ENCODE measurements at regions not wholly inside any gene's neighbourhood (a gene's known extent, or its start where the extent isn't known, plus 50 kb on each side); places are given as distances from the start of the nearest gene placed in this dataset.
"Not testable (repeated sequence)": the region's sequence is repeated elsewhere in the genome, so short reads cannot be mapped to it uniquely, and the experiment has no call there.

DNA sequence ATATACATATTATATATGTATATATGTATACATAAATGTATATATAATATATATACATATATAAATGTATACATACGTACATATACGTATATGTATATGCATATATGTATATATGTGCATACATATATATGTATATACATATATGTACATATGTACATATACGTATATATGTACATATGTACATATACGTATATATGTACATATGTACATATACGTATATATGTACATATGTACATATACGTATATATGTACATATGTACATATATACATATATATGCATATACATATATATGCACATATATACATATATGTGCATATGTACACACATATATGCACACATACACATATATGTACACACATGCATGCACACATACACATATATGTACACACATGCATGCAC is 627.3 kb upstream of the LRRTM1 start:
- DNase-seq (ENCODE audit: low read depth in 4 of 4, low spot score in 3 of 4), result not testable (repeated sequence)

DNA sequence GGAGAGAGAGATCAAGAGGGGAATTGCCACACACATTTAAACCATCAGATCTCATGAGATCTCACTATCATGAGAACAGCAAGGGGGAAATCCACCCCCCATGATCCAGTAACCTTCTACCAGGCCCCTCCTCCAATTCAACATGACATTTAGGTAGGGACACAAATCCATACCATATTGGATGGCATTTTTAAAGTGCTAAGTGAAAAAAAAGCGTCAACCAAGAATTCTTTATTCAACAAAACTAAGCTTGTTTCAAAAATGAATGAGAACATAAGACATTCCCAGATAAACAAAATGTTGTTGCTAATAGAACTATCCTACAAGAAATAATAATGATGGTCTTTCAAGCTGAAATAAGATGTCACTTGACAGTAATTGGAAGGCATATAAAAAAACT is 626.2 kb upstream of the LRRTM1 start:
- DNase-seq (ENCODE audit: low read depth in 4 of 4, low spot score in 3 of 4), result no peak

DNA sequence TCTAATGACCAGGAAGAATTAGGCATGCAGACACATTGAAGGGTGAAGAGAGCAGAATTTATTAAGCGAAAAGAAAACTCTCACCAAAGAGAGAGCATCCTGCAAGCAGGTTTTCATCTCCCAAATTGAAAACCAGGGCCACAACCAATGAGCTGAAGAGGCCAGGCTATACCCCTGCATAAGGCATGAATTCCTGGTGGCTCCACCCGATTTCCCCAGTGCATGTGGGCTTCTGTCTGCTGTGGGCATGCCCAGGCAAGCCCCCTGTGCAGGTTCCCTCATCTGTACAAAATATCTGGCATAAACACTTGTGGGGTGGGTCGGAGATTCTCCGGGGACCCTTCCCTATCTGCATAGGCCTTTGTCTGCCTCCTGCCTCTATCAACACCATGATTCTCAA is 621.6 kb upstream of the LRRTM1 start:
- no peak for DNase-seq (ENCODE audit: low read depth in 4 of 4, low spot score in 3 of 4)

DNA sequence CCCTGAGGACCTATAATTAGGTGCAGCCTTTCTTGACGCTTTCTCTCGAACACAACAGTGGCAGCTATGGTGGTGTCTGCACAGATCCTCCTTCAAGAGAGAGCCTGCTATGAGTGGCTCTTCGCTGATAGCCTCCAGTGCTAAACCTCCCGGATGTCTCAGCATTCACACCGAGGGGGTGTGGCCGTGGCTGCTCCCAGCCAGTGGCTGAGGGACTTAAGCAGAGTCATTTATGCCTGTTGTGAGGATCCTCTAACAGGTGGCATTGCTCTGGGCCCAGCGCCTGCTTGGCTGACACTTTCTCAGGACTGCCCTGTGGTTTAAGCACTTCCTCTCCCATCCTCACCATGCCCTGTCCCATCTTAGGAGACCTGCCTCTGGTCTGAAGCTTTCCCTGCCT is 592.0 kb upstream of the LRRTM1 start:
- DNase-seq (ENCODE audit: low read depth in 4 of 4, low spot score in 3 of 4), result no peak

DNA sequence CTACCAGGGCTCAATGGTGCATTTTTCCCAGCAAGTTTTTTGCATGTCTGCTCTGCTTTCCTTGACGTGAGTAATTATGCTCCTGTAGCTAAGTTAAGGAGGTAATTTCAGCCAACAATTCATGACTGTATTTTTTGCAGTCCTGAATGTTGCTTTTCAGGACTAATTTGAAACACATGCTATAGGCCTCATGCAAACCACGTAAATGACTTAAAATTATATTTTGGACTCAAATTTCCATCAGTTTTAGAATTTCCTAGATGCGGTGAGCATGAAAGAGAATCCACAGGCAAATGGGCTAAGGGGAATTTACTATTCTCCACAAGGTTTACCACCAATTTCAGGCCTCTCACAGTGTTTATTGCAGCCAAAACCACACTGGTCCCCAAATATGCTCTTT is 589.9 kb upstream of the LRRTM1 start:
- DNase-seq (ENCODE audit: low read depth in 4 of 4, low spot score in 3 of 4), result no peak

DNA sequence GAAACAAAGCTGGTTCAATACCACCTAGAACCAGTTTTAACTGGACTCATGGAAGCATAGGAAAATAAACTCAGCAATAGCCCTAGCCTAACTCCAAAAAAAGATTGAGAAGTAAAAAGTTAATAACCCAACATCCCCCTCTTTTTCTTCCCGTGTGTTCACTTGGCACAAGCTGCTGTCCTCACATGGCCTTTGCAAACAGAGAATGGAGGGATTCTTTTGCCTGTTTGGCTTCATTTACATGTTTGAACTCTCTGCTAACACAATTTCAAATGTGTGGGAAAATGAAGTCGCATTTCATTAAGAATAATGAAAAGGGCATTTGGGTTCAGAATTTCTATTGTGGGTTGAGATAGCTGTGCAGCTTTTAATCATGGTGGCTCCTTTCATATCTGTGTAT is 589.2 kb upstream of the LRRTM1 start:
- DNase-seq (ENCODE audit: low read depth in 4 of 4, low spot score in 3 of 4), result no peak

DNA sequence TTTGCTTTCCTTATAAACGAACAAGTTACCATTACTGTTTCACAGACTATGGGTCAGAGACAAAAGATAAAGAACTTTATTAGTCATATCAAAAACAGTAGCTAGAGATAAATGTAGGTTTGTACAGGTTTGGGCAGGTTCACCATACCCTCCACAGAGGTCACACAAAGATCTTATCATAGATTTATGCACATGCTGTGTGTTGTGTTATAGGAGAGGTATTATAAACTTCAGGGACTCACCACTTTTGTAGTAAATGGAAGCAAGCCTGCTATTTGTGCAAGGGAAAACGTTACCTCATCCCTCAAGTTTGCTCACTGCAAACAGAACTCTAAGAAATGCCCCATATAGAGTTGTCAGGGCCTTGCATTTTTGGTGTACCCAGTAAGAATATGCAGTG is 584.5 kb upstream of the LRRTM1 start:
- no peak for DNase-seq (ENCODE audit: low read depth in 4 of 4, low spot score in 3 of 4)

DNA sequence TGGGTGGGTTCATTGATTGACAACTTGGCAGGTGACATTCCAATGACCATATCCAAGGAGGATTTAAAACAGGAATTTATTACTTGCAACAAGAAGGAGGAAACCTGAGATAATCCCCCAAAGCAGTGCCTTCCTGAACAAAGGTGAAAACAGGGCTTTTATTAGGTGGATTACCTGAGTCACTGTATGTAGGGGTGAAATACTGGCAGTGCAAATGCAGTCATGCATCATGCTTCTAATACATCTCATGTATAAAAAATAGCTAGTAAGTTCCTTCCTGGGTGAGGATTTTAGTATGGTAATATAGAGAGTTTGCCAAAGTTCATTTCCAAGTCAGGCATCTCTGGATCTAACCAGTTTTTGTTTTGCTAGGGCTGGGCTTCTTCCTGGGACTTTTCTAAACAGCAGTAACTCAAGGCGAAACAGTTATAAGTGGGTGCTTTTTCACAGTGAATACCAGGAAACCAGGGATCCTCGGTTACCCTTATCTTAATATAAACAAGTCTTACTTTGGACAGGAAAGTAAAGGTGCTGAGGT is 583.4 kb upstream of the LRRTM1 start:
- peak; percentile 7 to 22 (median 17) for DNase-seq (ENCODE audit: low read depth in 4 of 4, low spot score in 3 of 4)

DNA sequence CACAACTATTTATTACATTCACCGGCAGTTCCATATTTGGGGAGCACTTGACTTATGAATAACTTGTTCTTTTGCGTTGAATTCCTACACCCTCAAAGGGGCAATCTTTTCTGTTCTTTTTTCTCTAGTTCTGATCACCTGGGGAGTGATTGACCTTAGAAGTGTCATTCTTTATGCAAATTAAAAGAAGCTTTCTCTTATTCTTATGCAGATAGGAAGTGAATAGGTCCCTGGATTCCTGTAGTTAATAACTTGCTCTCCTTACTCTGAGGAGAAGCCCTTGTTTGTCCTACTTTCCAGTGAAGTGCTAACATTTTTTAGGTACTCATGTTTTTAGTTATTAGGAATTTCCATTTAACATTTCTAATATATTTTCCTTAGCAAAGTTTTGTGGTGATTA is 569.8 kb upstream of the LRRTM1 start:
- no peak for DNase-seq (ENCODE audit: low read depth in 4 of 4, low spot score in 3 of 4)

DNA sequence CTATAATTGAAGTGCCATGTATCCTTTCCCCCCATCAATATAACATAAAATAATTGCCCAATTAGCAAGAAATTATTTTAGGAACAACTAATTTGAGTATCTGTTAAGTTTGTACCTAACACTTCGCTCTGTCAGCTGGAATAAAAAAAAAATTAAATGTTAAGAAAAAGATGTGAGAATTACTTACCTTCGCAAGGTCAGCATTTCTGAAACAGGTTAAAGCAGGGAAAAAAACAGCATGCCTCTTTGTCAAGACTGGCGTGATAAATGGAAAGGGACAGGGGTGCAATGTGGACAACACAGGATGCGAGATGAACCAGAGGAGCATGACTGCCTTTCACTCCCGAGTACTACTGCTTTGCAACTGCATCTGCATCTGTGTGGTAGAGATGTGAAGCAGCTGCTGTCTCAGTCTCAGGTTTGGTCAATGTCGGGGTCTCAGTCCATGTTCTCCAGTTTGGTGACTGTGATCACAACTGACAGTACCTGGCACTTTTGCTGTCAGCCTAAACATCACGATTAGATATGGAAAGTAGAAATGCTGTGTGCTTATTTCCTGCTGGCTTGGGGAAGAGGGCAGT is 565.4 kb upstream of the LRRTM1 start:
- DNase-seq (ENCODE audit: low read depth in 4 of 4, low spot score in 3 of 4), result no peak

DNA sequence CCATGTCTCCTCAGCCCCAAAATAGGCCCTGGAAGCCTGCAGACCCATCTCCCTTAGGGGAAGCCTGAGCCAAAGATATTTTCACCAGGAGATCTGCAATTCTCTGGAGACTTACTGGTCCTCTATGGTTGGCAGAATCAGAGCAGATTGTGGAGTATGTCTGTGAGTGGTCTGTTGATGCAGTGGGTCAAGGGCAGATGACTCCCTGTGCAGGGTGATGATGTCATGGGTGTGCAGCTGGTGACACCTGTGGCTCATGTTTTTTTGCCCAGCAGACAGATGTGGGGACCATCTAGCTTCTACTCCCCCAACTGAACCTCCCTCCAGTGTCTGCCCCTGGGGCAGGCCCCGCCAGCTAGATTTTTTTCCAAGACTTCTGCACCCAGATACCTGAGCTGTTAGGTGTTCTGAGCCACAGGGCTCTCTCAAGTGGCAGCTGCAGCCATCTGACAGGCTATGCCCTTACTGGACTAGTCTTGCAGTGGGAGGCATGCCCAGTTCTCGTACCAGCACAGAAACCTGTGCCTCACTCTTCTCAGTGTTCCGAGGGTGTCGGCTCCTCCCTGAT is 558.7 kb upstream of the LRRTM1 start:
- no peak for DNase-seq (ENCODE audit: low read depth in 4 of 4, low spot score in 3 of 4)

DNA sequence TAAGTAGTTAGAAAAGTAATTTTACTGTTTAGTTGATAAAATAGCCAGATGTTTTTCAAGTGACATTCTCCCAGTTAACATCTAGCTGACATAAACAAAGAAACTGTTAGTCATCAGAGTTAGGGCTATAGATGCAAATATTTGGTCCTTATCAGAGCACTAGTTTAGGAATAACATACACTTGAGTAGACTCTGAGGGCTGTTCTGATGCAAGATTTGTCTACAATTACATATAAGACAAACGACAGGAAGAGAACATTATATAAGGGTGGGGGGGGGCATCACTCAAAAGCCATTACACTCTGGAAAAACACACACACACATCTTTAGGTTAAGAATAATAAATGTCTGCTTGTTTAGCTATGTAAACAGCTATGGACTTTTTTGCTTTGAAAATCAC is 554.4 kb upstream of the LRRTM1 start:
- DNase-seq (ENCODE audit: low read depth in 4 of 4, low spot score in 3 of 4), result no peak

DNA sequence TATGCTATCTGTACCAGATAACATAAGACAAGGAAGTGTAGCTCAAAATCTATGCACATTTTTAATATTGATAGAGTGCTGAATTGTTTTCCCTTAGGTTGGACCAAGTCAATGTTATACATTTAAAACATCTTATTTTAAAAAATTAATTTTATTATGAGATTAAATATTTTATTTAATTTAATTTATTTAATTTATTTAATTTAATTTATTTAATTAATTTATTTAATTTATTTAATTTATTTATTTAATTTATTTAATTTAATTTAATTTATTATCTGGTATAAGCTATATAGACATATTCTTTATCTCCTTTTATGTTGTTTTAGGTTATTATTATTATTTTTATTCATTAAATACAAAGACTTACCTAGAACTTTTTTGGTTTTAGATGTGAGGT is 551.7 kb upstream of the LRRTM1 start:
- no peak for DNase-seq (ENCODE audit: low read depth in 4 of 4, low spot score in 3 of 4)

DNA sequence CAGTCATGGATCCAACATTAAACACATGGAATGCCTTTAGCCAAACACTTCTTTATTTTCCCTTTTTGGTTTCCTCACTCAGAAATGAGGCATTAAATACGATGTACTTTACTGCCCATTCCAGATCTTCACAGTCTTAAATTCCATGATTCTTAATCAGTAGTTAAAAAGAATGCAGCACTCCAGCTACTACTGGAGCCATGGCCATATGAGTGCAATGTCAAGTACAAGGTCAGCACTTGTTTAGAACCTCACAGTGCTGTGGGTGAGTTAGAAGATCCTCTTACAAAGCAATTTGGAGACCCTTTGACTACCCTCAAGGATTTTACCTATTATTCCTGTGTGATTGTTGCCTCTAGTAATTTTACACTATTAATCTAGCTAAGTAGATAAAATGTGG is 550.3 kb upstream of the LRRTM1 start:
- DNase-seq (ENCODE audit: low read depth in 4 of 4, low spot score in 3 of 4), result no peak

DNA sequence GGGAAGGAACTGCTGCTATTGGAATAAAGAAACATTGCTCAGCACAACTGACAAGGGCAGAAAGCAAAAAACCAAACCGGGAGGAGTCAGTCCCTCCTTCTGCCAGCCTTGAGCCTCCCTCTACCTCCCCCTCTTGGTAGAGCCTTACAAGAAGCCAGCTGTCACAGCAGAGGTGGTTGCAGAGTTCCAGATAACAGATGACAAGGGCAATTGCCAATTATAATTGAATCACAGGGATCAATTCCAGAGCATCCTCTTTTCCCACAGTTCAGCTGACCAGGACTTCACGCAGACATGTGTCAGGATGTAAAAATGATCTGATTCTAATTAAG is 548.2 kb upstream of the LRRTM1 start:
- DNase-seq (ENCODE audit: low read depth in 4 of 4, low spot score in 3 of 4), result peak in 1 of 4 donors; percentile 16

DNA sequence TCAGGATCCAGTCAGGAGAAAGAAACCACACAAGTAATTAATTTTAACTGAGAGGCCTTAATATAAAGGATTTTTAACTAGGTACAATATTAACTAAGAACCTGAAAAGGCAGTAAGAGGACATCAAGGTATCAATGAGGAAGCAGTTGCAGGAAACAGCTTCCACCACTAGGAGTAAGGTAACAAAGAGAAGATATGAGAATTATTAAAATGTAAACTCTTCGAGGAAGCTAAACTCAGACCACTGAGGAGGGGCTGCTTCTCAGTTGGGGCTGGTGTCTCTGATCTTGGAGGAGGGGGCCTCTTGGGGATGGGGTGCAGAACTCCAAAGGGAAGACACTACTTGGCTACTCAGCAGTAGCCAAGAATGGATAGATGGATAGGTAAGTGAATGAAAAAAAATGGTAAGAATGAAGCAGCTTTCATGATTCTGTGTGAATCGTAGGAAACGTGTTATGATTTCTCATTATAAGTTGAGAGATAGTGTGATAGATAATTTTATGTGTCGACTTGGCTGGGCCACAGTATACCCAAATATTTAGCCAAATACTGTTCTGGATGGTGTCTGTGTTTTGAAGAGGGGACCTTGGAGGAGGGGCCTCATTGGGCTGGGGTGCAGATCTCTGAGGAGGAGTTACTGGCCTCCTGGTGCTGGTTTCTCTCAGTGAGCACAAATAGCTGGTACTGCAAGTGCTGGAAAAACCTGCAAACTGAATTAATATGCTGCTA is 547.7 kb upstream of the LRRTM1 start:
- no peak for DNase-seq (ENCODE audit: low read depth in 4 of 4, low spot score in 3 of 4)

DNA sequence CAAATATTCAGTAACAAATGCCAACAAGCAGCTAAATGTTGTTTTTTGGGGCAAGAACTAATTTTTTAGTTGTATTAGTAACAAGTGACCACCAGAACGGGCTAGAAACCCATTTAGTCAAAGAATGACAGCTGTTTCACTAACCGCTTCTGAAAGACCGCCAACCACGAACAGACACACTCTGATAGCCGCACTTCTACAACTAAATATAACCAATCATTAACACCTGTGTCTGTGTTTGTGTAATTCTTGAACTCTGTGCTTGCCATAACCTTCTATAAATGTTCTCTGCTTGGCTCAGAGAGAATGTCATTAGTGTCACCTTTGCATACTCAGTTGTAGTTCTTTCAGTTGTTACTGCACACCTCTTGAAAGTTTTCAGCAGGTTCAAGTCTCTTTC is 526.3 kb upstream of the LRRTM1 start:
- no peak for DNase-seq (ENCODE audit: low read depth in 4 of 4, low spot score in 3 of 4)

DNA sequence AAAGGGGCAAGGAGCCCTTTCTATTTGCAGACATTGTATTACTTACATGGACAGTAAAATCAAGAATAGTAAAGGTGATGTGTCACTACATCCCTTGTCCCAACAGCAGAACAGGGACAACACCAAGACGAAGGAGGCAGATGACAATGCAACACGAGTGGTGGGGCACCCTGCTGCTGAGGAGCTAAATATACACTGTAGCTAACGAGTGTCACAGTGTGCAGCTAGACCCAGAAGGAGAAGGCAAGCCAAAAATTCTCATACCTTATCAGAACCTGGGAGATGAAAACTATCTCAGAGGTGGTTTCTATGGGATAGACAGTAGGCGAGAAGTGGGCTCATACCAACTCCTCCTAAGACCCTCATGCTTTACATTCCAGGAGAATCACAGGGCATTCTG is 518.4 kb upstream of the LRRTM1 start:
- DNase-seq (ENCODE audit: low read depth in 4 of 4, low spot score in 3 of 4), result no peak

DNA sequence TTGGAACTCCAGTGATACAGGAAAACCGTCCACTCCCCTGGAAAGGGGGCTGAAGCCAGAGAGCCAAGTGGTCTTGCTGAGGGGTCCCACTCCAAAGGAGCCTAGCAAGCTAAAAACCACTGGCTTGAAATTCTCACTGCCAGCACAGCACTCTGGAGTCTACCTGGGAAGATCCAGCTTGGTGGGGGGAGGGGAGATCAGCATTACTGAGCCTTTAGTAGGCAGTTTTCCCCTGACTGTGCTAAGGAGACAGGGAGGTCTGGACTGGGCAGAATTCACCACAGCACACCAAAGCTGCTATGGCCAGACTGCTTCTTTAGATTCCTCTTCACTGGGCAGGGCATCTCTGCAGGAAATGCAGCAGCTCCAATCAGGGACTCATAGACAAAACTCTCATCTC is 510.7 kb upstream of the LRRTM1 start:
- no peak for DNase-seq (ENCODE audit: low read depth in 4 of 4, low spot score in 3 of 4)

DNA sequence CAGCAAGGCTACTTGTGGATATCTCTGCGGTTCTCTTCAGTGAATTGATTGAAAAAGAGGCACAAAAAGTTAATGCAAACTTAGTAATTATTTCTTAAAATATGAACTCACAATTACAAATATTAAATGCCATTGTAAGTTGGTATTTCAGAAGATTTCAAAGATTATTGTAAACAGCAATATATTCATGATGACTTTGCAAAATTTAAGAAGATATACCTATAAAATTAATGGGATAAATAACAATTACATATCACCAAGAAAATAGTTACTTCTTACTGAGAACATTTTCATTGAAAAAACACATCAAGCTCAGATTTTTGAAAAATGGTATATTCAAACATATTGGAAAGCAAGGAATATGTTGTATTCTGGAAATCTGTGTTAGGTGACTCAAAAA is 482.0 kb upstream of the LRRTM1 start:
- no peak for DNase-seq (ENCODE audit: low read depth in 4 of 4, low spot score in 3 of 4)

DNA sequence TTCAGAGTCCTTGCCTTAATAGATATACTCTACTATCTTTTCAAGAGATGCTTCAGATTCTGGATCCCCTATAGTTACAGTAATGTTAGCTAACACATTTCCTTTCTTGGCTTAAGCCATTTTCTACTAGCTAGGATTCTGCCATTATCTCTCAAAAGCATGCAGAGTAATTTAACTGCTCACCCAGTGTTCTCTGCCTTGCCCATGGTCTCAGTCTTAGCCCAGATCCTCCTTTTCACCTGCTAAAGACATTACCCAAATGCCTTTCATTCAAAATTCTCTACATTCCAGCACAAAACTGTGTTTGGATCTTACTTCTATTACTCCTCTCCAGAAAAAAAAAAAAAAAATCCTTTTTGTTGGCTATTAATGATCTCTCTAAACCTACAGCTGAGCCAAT is 474.2 kb upstream of the LRRTM1 start:
- DNase-seq (ENCODE audit: low read depth in 4 of 4, low spot score in 3 of 4), result no peak

DNA sequence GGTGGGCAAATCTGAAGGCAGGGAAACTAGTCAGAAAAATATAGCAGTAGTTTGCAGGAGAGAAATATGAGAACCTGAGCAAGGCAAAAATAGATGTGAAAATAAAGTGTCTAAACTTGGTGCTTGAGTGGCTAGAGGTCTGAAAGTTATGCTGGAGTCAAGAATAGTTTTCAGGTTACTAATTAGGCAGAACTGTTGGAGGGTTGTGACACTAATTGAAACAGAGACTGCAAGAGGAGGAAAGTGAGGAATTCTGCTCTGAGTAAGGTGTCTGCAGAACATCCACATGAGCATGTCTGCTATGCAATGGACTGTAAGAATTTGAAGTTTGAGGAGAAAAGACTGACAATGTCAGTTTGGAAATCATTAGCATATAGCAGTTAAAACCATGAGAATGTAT is 444.0 kb upstream of the LRRTM1 start:
- DNase-seq (ENCODE audit: low read depth in 4 of 4, low spot score in 3 of 4), result no peak

Data from left renal pelvis (tissue), 4 donors.